Trophoblast cell (in vitro differentiated cells and primary cell): ENCODE measurements at regions not wholly inside any gene's neighbourhood (a gene's known extent, or its start where the extent isn't known, plus 50 kb on each side); places are given as distances from the start of the nearest gene placed in this dataset.

Source experiments
- DNase-seq, 2 donors: peaks; one replicate each; pipeline ENCODE4 v3.0.0-alpha.2; 2016
- H2AFZ ChIP-seq: 2 replicates; pipeline ENCODE4 v1.6.1; 2013; ENCODE audit warnings: low read length, moderate library complexity, mild to moderate bottlenecking; ENCODE audit not compliant: insufficient read depth, poor library complexity
- H2AK5ac ChIP-seq: 2 replicates; pipeline ENCODE4 v1.6.1; 2013; ENCODE audit warnings: mild to moderate bottlenecking, low read length
- H2BK120ac ChIP-seq: 2 replicates; pipeline ENCODE4 v1.6.1; 2013; ENCODE audit warnings: low read length, mild to moderate bottlenecking, moderate library complexity; ENCODE audit not compliant: insufficient read depth, poor library complexity
- H2BK12ac ChIP-seq: 2 replicates; pipeline ENCODE4 v1.6.1; 2013; ENCODE audit warnings: mild to moderate bottlenecking, low read length, moderate library complexity
- H2BK5ac ChIP-seq: 2 replicates; pipeline ENCODE4 v1.6.1; 2013; ENCODE audit warnings: low read length, low read depth, moderate library complexity, mild to moderate bottlenecking; ENCODE audit not compliant: poor library complexity
- H3K14ac ChIP-seq: 2 replicates; pipeline ENCODE4 v1.6.1; 2013; ENCODE audit warnings: mild to moderate bottlenecking, low read length
- H3K18ac ChIP-seq: 2 replicates; pipeline ENCODE4 v1.6.1; 2013; ENCODE audit warnings: mild to moderate bottlenecking, low read length
- H3K23ac ChIP-seq: 2 replicates; pipeline ENCODE4 v1.6.1; 2013; ENCODE audit warnings: low read length
- H3K27ac ChIP-seq: 2 replicates; pipeline ENCODE4 v1.5.1; 2013; ENCODE audit warnings: low read depth, mild to moderate bottlenecking, inconsistent platforms, low read length, moderate library complexity
- H3K27me3 ChIP-seq: 2 replicates; pipeline ENCODE4 v1.6.1; 2013; ENCODE audit warnings: inconsistent platforms, mild to moderate bottlenecking, low read length, moderate library complexity; ENCODE audit not compliant: insufficient read depth
- H3K36me3 ChIP-seq, 2 experiments: 1 replicate in 1 of 2; 2 replicates in 1 of 2; pipeline ENCODE4 v1.6.1; 2013; ENCODE audit warnings: low read length in 2 of 2, mild to moderate bottlenecking in 2 of 2, moderate library complexity in 1 of 2; ENCODE audit not compliant: insufficient read depth in 2 of 2, control insufficient read depth in 1 of 2
- H3K4ac ChIP-seq: 2 replicates; pipeline ENCODE4 v1.6.1; 2013; ENCODE audit warnings: low read depth, mild to moderate bottlenecking, low read length, moderate library complexity
- H3K4me1 ChIP-seq, 2 experiments: 1 replicate in 1 of 2; 2 replicates in 1 of 2; pipeline ENCODE4 v1.6.1; 2013; ENCODE audit warnings: low read length in 2 of 2, mild to moderate bottlenecking in 2 of 2, moderate library complexity in 1 of 2; ENCODE audit not compliant: insufficient read depth in 2 of 2, control insufficient read depth in 1 of 2
- H3K4me2 ChIP-seq: 2 replicates; pipeline ENCODE4 v1.6.1; 2013; ENCODE audit warnings: inconsistent platforms, mild to moderate bottlenecking, low read length, moderate library complexity
- H3K4me3 ChIP-seq: 2 replicates; pipeline ENCODE4 v1.5.1; 2013; ENCODE audit warnings: mild to moderate bottlenecking, low read depth, low read length, inconsistent platforms
- H3K79me1 ChIP-seq: one replicate; pipeline ENCODE4 v1.6.1; 2013; ENCODE audit warnings: low read length
- H3K79me2 ChIP-seq: 2 replicates; pipeline ENCODE4 v1.6.1; 2013; ENCODE audit warnings: low read length, mild to moderate bottlenecking; ENCODE audit not compliant: control insufficient read depth, insufficient read depth, poor library complexity
- H3K9ac ChIP-seq: 2 replicates; pipeline ENCODE4 v1.6.1; 2013; ENCODE audit warnings: mild to moderate bottlenecking, low read length
- H3K9me3 ChIP-seq: 2 replicates; pipeline ENCODE4 v1.6.1; 2013; ENCODE audit warnings: low read depth, mild to moderate bottlenecking, control low read depth, inconsistent platforms, low read length; ENCODE audit not compliant: insufficient read depth
- H4K12ac ChIP-seq: 2 replicates; pipeline ENCODE4 v1.6.1; 2013; ENCODE audit warnings: low read depth, mild to moderate bottlenecking, low read length, moderate library complexity
- H4K8ac ChIP-seq: 2 replicates; pipeline ENCODE4 v1.6.1; 2013; ENCODE audit warnings: low read depth, mild to moderate bottlenecking, low read length, moderate library complexity
- H4K91ac ChIP-seq: one replicate; pipeline ENCODE4 v1.6.1; 2013; ENCODE audit warnings: low read depth, mild to moderate bottlenecking, low read length, moderate library complexity
- WGBS: extraction: QIAGEN DNeasy Blood & Tissue Kit; methylation state at CpG from one replicate; pipeline ENCODE4 v1.1.7; 2013; ENCODE audit warnings: missing lambda C conversion rate; ENCODE audit not compliant: insufficient read length, insufficient coverage; ENCODE audit errors: extremely low coverage; 5-methylcytosine and 5-hydroxymethylcytosine counted together

DNA sequence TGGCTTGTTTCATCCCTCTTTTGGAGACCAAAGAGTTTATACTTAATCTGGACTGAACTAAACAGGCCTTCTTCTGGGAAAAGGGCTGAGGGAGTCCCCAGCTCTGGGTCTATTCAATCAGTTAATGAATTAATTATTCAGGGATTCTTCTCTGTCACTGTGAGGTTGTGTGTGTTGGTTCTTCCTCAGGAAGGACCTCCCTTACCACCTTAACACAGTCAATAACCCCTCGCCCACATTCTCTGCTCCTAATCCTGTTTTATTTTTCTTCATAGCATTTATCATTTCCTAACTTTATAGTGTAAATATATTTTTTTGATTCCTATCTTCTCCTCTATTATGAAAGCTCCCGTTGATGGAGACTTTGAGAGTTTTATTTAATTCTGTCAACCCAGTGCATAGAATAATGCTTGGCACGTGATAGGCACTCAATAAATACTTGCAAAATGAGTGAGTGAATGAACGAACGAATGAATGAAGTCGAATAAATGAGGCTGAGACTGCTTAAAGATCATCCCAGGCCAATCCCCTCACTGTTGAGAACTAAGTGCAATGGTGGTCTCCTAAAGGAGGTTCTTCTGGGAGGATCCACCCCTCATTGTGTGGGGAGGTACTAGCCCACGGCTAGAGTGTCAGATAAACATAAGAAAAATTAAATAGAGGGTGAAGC, 179.6 kb upstream of the JARID2 start:
- no peak overlapping the region for H2AK5ac ChIP-seq
- H3K79me2 ChIP-seq, result no peaks in the 10 kb centered on the region
- no peak overlapping the region for H4K12ac ChIP-seq
- no peaks in the 10 kb centered on the region for H3K27me3 ChIP-seq
- H2BK12ac ChIP-seq, result no peak overlapping the region
- H3K4me2 ChIP-seq, result no peak overlapping the region
- no peak overlapping the region for H4K91ac ChIP-seq
- DNase-seq, result no peak
- no peaks in the 10 kb centered on the region for H3K36me3 ChIP-seq
- H3K9me3 ChIP-seq, result no peaks in the 10 kb centered on the region
- WGBS, result no CpG with 5 or more reads among the region's 7 CpGs
- no peak overlapping the region for H3K4me3 ChIP-seq
- no peak overlapping the region for H2BK5ac ChIP-seq
- no peak overlapping the region for H2BK120ac ChIP-seq
- no peak overlapping the region for H3K9ac ChIP-seq
- H3K18ac ChIP-seq, result no peak overlapping the region
- no peak overlapping the region for H2AFZ ChIP-seq
- peaks cover 2 to 4% of the 10 kb centered on the region in 2 experiments for H3K4me1 ChIP-seq
- no peak overlapping the region for H3K4ac ChIP-seq
- H3K27ac ChIP-seq, result no peak overlapping the region
- H3K14ac ChIP-seq, result no peak overlapping the region
- H3K79me1 ChIP-seq, result peaks cover 3% of the 10 kb centered on the region
- H3K23ac ChIP-seq, result no peak overlapping the region
- no peak overlapping the region for H4K8ac ChIP-seq

DNA sequence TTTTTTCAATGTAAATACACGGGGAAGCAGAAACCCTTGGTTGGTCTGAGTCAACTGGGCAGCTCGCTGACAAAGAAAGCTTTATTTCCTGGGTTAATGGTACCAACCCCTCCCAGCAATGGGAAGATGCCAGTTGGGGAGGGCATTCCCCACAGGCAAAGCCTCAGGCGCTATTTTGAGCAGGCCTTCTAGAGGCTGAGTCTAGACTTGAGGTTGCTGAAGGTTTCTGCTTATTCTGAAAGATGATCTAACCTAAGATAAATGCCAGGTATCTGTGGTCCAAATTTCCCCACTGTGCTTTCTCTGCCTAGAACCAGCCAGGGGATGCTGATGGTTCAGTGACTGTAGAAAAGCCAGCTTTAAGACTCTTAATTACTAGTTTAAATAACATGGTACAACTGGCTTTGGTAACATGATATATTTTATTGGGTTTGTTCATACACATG, 172.5 kb upstream of the JARID2 start:
- no peaks in the 10 kb centered on the region for H3K27me3 ChIP-seq
- H3K36me3 ChIP-seq, result no peaks in the 10 kb centered on the region
- no CpG with 5 or more reads among the region's 3 CpGs for WGBS
- no peaks in the 10 kb centered on the region for H3K9me3 ChIP-seq
- H4K12ac ChIP-seq, result no peak overlapping the region
- no peak overlapping the region for H4K8ac ChIP-seq
- H3K4me3 ChIP-seq, result no peak overlapping the region
- H3K79me1 ChIP-seq, result peaks cover 11% of the 10 kb centered on the region
- no peak overlapping the region for H4K91ac ChIP-seq
- H3K27ac ChIP-seq, result no peak overlapping the region
- no peak overlapping the region for H3K4ac ChIP-seq
- H3K18ac ChIP-seq, result no peak overlapping the region
- H3K4me2 ChIP-seq, result no peak overlapping the region
- no peaks in the 10 kb centered on the region for H3K79me2 ChIP-seq
- no peak overlapping the region for H2BK120ac ChIP-seq
- H3K9ac ChIP-seq, result no peak overlapping the region
- H3K4me1 ChIP-seq, result peaks cover 8 to 18% of the 10 kb centered on the region in 2 experiments
- H3K14ac ChIP-seq, result no peak overlapping the region
- H3K23ac ChIP-seq, result no peak overlapping the region
- peak in 1 of 2 donors; percentile 40 for DNase-seq
- no peak overlapping the region for H2AK5ac ChIP-seq
- H2BK12ac ChIP-seq, result no peak overlapping the region
- no peak overlapping the region for H2AFZ ChIP-seq
- no peak overlapping the region for H2BK5ac ChIP-seq

DNA sequence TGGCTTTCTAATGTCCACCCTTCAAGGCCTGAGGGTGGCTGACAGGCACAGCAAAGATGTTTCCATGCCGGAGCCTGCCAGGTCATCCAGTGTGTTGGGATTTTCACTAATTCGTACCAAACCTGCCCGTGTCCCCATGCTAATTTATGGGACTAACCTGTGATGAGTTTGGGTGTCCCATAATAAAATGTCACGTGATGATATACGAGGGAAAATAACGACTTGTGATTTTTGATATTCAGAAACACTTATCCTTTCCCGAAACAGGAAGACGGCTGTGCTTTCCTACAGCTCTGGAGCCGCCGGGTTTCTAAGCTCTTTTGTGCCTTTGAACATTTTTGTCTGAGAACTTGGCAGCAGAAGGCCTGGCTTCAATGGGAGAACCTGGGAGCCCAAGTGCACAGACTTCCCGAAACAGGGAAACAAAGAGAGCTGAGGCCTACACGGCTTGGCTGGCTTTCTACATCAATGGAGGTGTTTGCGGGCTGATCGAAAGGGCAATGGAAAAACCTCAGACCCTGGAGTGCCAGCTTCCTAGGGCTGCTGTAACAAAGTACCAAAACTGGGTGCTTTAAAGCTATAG, 171.9 kb upstream of the JARID2 start:
- WGBS, result no CpG with 5 or more reads among the region's 14 CpGs
- Histone ChIP-seq H3K79me2 (no peaks in the 10 kb centered on the region), H3K18ac (no peak overlapping the region), H3K4me3 (no peak overlapping the region), H3K9me3 (no peaks in the 10 kb centered on the region), H3K4ac (no peak overlapping the region), H3K14ac (no peak overlapping the region), H2AK5ac (no peak overlapping the region), H3K27ac (no peak overlapping the region), H4K12ac (no peak overlapping the region), H2BK12ac (no peak overlapping the region), H3K4me2 (no peak overlapping the region), H2AFZ (no peak overlapping the region), H3K4me1 (peaks cover 10 to 19% of the 10 kb centered on the region in 2 experiments), H3K9ac (no peak overlapping the region), H3K36me3 (no peaks in the 10 kb centered on the region), H3K27me3 (no peaks in the 10 kb centered on the region), H4K91ac (no peak overlapping the region), H2BK5ac (no peak overlapping the region), H4K8ac (no peak overlapping the region), H3K79me1 (peaks cover 11% of the 10 kb centered on the region), H3K23ac (no peak overlapping the region), H2BK120ac (peak overlapping the region; percentile 7)
- DNase-seq, result no peak

DNA sequence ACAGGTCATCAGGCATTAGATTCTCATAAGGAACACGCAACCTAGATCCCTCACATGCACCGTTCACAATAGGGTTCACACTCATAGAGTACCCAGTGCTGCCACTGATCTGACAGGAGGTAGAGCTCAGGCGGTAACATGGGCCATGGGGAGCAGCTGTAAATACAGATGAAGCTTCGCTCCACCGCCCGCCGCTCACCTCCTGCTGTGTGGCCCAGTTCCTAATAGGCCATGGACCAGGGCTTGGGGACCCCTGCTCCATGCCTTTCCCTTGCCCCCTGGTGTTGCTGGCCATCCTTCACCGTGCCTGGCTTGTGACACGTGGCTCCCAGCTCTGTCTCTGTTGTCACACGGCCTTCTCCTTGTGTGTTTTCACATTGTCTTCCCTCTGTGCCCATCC, 171.1 kb upstream of the JARID2 start:
- DNase-seq, result no peak
- Histone ChIP-seq H4K12ac (no peak overlapping the region), H3K4ac (no peak overlapping the region), H4K91ac (no peak overlapping the region), H2BK120ac (no peak overlapping the region), H2BK12ac (peak overlapping the region; percentile 87), H3K9me3 (no peaks in the 10 kb centered on the region), H2AK5ac (peak overlapping the region; percentile 87), H4K8ac (peak overlapping the region; percentile 24), H3K79me1 (peaks cover 14% of the 10 kb centered on the region), H3K9ac (no peak overlapping the region), H3K4me1 (peaks cover 16 to 24% of the 10 kb centered on the region in 2 experiments), H3K18ac (no peak overlapping the region), H3K36me3 (no peaks in the 10 kb centered on the region), H3K4me3 (no peak overlapping the region), H3K14ac (peak overlapping the region; percentile 73), H2AFZ (no peak overlapping the region), H2BK5ac (peak overlapping the region; percentile 60), H3K27me3 (no peaks in the 10 kb centered on the region), H3K79me2 (no peaks in the 10 kb centered on the region), H3K4me2 (no peak overlapping the region), H3K23ac (no peak overlapping the region), H3K27ac (no peak overlapping the region)
- no CpG with 5 or more reads among the region's 10 CpGs for WGBS
